Heart left ventricle (tissue), 16 donors: ENCODE measurements at regions not wholly inside any gene's neighbourhood (a gene's known extent, or its start where the extent isn't known, plus 50 kb on each side); places are given as distances from the start of the nearest gene placed in this dataset.

Experiments
- ATAC-seq, 4 donors: fragments of 200-7000 bp; cut with Tn5 transposase; one replicate each; pipeline ENCODE4 v1.9.1; 2020 to 2022; ENCODE audit warnings: moderate library complexity in 4 of 4, mild to moderate bottlenecking in 3 of 4, moderate number of reproducible peaks in 1 of 4
- DNase-seq, 5 donors: peaks; one replicate each; pipeline ENCODE4 v3.0.0-alpha.2; 2020
- H3K27ac ChIP-seq, 12 donors: fragments of 200-600 bp; sonication (generic) in 4 of 12; one replicate each; pipeline versions ENCODE4 v1.5.0 to v1.8.0; 2016 to 2022; ENCODE audit warnings: mild to moderate bottlenecking in 2 of 12
- H3K27me3 ChIP-seq, 9 donors: fragments of 200-600 bp; sonication (generic) in 2 of 9; one replicate each; pipeline versions ENCODE4 v1.5.1 to v1.8.0; 2016 to 2022; ENCODE audit warnings: mild to moderate bottlenecking in 3 of 9
- H3K36me3 ChIP-seq, 9 donors: fragments of 200-600 bp; sonication (generic) in 2 of 9; one replicate each; pipeline versions ENCODE4 v1.5.0 to v1.8.0; 2018 to 2022; ENCODE audit warnings: mild to moderate bottlenecking in 2 of 9
- H3K4me1 ChIP-seq, 12 donors: fragments of 200-600 bp; sonication (generic) in 4 of 12; one replicate each; pipeline versions ENCODE4 v1.5.0 to v1.8.0; 2016 to 2022; ENCODE audit warnings: mild to moderate bottlenecking in 3 of 12
- H3K4me3 ChIP-seq, 12 donors: fragments of 200-600 bp; sonication (generic) in 4 of 12; one replicate each; pipeline versions ENCODE4 v1.5.0 to v1.8.0; 2017 to 2022; ENCODE audit warnings: mild to moderate bottlenecking in 9 of 12, moderate library complexity in 4 of 12
- H3K9me3 ChIP-seq, 12 donors: fragments of 200-600 bp; sonication (generic) in 4 of 12; one replicate each; pipeline versions ENCODE4 v1.5.0 to v1.8.0; 2016 to 2022; ENCODE audit warnings: mild to moderate bottlenecking in 1 of 12
- POLR2A ChIP-seq, 2 donors: fragments of 450-650 bp; IDR thresholded peaks; one replicate each; pipeline ENCODE4 v1.6.1; 2017; ENCODE audit warnings: antibody characterized with exemption in 2 of 2, mild to moderate bottlenecking in 2 of 2, moderate library complexity in 2 of 2
- WGBS, 4 donors: extraction: QIAGEN DNeasy Blood & Tissue Kit in 2 of 4; methylation state at CpG; one replicate each; pipeline versions ENCODE4 v1.1.5 to v1.1.7; 2013 to 2018; 5-methylcytosine and 5-hydroxymethylcytosine counted together
- intact Hi-C, 10 donors: fragments of 100-400 bp; cut with DNase I; formaldehyde crosslinking; loops; one replicate each; pipeline versions ENCODE4 v1.11.1 to v1.14.2; 2022
- TF ChIP-seq, protein P1 (sequence below), 12 donors: fragments of 200-600 bp; sonication (generic) in 4 of 12; IDR thresholded peaks; one replicate each; pipeline versions ENCODE4 v1.5.0 to v1.8.0; 2018 to 2022; ENCODE audit warnings: antibody characterized with exemption in 12 of 12, mild to moderate bottlenecking in 5 of 12
- donor health status: ischemic (EF 13 %, LVEDD 7.1; RV severe dilation, severe dysfunction).
- donor health status: healthy with polysubstance abuse.
- donor health status: DM: no; HTN: yes; CAD: no.
- donor health status: DM: no; HTN: no; CAD: no.
- donor health status: ischemic (EF 25% LVEDD 6.9; RV normal size, moderate dysfunction).
- donor health status: ischemic (EF 25% LVEDD 5.7; RV mildly dilated, moderate dysfunction).
- donor health status: healthy.
- donor health status: DM: yes; HTN: yes; CAD: no.
- donor health status: ischemic (EF 35%, LVEDD 5.7; RV mildly dilated, moderate dysfunction).
- donor health status: nonischemic (EF 11% LVEDD 7.7; RV severe dilation, severe dysfunction).
- donor health status: DM: yes; HTN: yes; CAD: no.
- donor health status: PGD.
- donor health status: ischemic (EF 29% LVEDD 5.4; RV normal size, mild dysfunction).
- donor health status: nonischemic (EF 23%, LVEDD 6.1; RV moderate dilation, normal function).

DNA sequence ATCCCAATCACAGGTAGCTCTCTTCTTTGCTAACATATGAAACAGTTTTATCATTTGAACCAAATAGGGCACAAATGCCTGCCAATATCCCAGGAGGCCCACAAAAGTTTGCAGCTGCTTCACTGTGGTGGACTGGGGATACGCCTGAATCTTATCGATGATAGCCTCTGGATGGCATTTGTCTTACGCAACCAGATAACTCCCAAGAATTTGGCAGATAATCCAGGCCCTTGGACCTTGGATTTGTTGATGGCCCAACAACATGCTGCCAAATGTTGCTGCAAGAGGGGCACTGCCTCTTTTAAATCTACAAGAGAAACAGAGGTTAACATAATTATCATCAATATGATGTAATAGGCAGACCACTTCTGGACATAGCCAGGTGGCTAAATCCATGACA is 587.1 kb upstream of the LRRTM4 start:
- H3K27me3 ChIP-seq, result no peaks in the 10 kb centered on the region
- DNase-seq (no peak), ATAC-seq (no peak)
- H3K9me3 ChIP-seq, result peaks cover 0 to 5% (median 0%) of the 10 kb centered on the region in 12 donors
- no peak overlapping the region for H3K27ac ChIP-seq
- no peaks in the 10 kb centered on the region for H3K36me3 ChIP-seq
- no peak overlapping the region for H3K4me3 ChIP-seq
- intact Hi-C loops, result no loop called here
- TF ChIP-seq, protein P1, sequence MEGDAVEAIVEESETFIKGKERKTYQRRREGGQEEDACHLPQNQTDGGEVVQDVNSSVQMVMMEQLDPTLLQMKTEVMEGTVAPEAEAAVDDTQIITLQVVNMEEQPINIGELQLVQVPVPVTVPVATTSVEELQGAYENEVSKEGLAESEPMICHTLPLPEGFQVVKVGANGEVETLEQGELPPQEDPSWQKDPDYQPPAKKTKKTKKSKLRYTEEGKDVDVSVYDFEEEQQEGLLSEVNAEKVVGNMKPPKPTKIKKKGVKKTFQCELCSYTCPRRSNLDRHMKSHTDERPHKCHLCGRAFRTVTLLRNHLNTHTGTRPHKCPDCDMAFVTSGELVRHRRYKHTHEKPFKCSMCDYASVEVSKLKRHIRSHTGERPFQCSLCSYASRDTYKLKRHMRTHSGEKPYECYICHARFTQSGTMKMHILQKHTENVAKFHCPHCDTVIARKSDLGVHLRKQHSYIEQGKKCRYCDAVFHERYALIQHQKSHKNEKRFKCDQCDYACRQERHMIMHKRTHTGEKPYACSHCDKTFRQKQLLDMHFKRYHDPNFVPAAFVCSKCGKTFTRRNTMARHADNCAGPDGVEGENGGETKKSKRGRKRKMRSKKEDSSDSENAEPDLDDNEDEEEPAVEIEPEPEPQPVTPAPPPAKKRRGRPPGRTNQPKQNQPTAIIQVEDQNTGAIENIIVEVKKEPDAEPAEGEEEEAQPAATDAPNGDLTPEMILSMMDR (IDR thresholded peaks at IDR 0.05), result no peak
- no peak for TF ChIP-seq POLR2A (IDR thresholded peaks at IDR 0.05)
- no peaks in the 10 kb centered on the region for H3K4me1 ChIP-seq
- 10 to 89% (median 46%) methylated on average over 3 of the region's 3 CpGs for WGBS, 4 donors

- no peak for TF ChIP-seq POLR2A (IDR thresholded peaks at IDR 0.05)
- TF ChIP-seq, protein P1 (IDR thresholded peaks at IDR 0.05), result no peak
- Histone ChIP-seq H3K4me3 (no peak overlapping the region), H3K4me1 (no peaks in the 10 kb centered on the region), H3K9me3 (no peaks in the 10 kb centered on the region), H3K27ac (no peak overlapping the region), H3K36me3 (no peaks in the 10 kb centered on the region), H3K27me3 (no peaks in the 10 kb centered on the region)
- intact Hi-C loops, result no loop called here
- DNase-seq, result no peak
- 69 to 75% (median 71%) methylated on average over 3 of the region's 3 CpGs for WGBS, 4 donors
- no peak for ATAC-seq
These were observed 593.1 kb upstream of the LRRTM4 start for GRCh38 chr2:78115291-78115690.

DNA sequence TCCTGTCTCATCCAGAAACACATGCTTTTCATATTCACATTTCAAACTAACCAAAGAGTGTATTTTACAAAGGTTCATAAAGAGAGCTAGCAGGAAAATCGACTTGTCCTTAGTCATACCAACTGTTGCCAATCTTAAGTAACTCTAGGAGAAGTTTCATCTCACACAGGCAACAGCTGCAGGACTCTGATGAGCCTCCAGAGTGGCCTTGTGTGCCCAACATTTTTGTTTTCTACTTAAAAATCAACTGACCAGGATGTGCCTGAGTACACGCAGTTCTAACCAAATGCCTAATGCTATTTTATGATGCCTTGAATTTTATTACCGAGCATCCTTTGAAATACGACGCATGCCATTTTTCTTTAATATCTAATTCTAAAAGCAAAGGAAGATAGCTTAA is 595.9 kb upstream of the LRRTM4 start:
- Histone ChIP-seq H3K27me3 (no peaks in the 10 kb centered on the region), H3K9me3 (peaks cover 0 to 4% (median 0%) of the 10 kb centered on the region in 12 donors), H3K27ac (no peak overlapping the region), H3K4me1 (no peaks in the 10 kb centered on the region), H3K36me3 (no peaks in the 10 kb centered on the region), H3K4me3 (no peak overlapping the region)
- TF ChIP-seq POLR2A (IDR thresholded peaks at IDR 0.05), result no peak
- TF ChIP-seq, protein P1 (IDR thresholded peaks at IDR 0.05), result no peak
- 57 to 90% (median 87%) methylated on average over 5 of the region's 5 CpGs for WGBS, 4 donors
- intact Hi-C loops, result no loop called here
- DNase-seq (no peak), ATAC-seq (no peak)

- Histone ChIP-seq H3K36me3 (no peaks in the 10 kb centered on the region), H3K27me3 (no peaks in the 10 kb centered on the region), H3K27ac (no peak overlapping the region), H3K9me3 (peaks cover 0 to 14% (median 0%) of the 10 kb centered on the region in 12 donors), H3K4me3 (no peak overlapping the region), H3K4me1 (no peaks in the 10 kb centered on the region)
- WGBS, 4 donors, result 61 to 75% (median 64%) methylated on average over 2 of the region's 2 CpGs
- intact Hi-C loops, result no loop called here
- TF ChIP-seq, protein P1 (IDR thresholded peaks at IDR 0.05), result no peak
- TF ChIP-seq POLR2A (IDR thresholded peaks at IDR 0.05), result no peak
- no peak for ATAC-seq
- DNase-seq, result no peak
These were observed 598.1 kb upstream of the LRRTM4 start for GRCh38 chr2:78120275-78120674.
